HG03175 (cell line): ENCODE measurements at regions not wholly inside any gene's neighbourhood (a gene's known extent, or its start where the extent isn't known, plus 50 kb on each side); places are given as distances from the start of the nearest gene placed in this dataset.
"Not testable (repeated sequence)": the region's sequence is repeated elsewhere in the genome, so short reads cannot be mapped to it uniquely, and the experiment has no call there.

Experiments
- ATAC-seq: cut with Tn5 transposase; IDR thresholded peaks from one replicate; pipeline ENCODE4 v1.9.1; 2021; ENCODE audit warnings: mild to moderate bottlenecking, moderate library complexity; ENCODE audit not compliant: unreplicated experiment

- ATAC-seq = no peak
These were observed 162.1 kb upstream of the FOXK1 start for GRCh38 chr7:4519819-4520520.

GRCh38 chr7:4523219-4523618 is 158.9 kb upstream of the FOXK1 start:
- ATAC-seq = no peak

GRCh38 chr7:4523873-4524272 is 158.2 kb upstream of the FOXK1 start:
- no peak for ATAC-seq

GRCh38 chr7:4525884-4526283 is 156.2 kb upstream of the FOXK1 start:
- no peak for ATAC-seq

- no peak for ATAC-seq
These were observed 154.0 kb upstream of the FOXK1 start for GRCh38 chr7:4527988-4528636.

- no peak for ATAC-seq
These were observed 150.9 kb upstream of the FOXK1 start for GRCh38 chr7:4531236-4531635.

- not testable (repeated sequence) for ATAC-seq
These were observed 148.8 kb upstream of the FOXK1 start for GRCh38 chr7:4533339-4533738.

- no peak for ATAC-seq
These were observed 132.4 kb upstream of the FOXK1 start for GRCh38 chr7:4549681-4550080.

GRCh38 chr7:4550117-4550516 is 132.0 kb upstream of the FOXK1 start:
- ATAC-seq = no peak

- ATAC-seq = no peak
These were observed 129.1 kb upstream of the FOXK1 start for GRCh38 chr7:4552985-4553384.

GRCh38 chr7:4556868-4557793 is 125.0 kb upstream of the FOXK1 start:
- no peak for ATAC-seq

GRCh38 chr7:4561795-4562194 is 120.3 kb upstream of the FOXK1 start:
- no peak for ATAC-seq

GRCh38 chr7:4566714-4567113 is 115.4 kb upstream of the FOXK1 start:
- no peak for ATAC-seq

- no peak for ATAC-seq
These were observed 107.2 kb upstream of the FOXK1 start for GRCh38 chr7:4574851-4575250.

GRCh38 chr7:4575254-4575653 is 106.8 kb upstream of the FOXK1 start:
- ATAC-seq = no peak

GRCh38 chr7:4602905-4603842 is 78.9 kb upstream of the FOXK1 start:
- ATAC-seq = no peak

- no peak for ATAC-seq
These were observed 78.3 kb upstream of the FOXK1 start for GRCh38 chr7:4603843-4604231.

GRCh38 chr7:4604456-4604940 is 77.6 kb upstream of the FOXK1 start:
- no peak for ATAC-seq

- ATAC-seq = no peak
These were observed 75.3 kb upstream of the FOXK1 start for GRCh38 chr7:4606797-4607196.

GRCh38 chr7:4607311-4607729 is 74.8 kb upstream of the FOXK1 start:
- ATAC-seq = no peak
